ENCODE measurements at regions not wholly inside any gene's neighbourhood (a gene's known extent, or its start where the extent isn't known, plus 50 kb on each side); places are given as distances from the start of the nearest gene placed in this dataset.
"Not testable (repeated sequence)": the region's sequence is repeated elsewhere in the genome, so short reads cannot be mapped to it uniquely, and the experiment has no call there.

GRCh38 chr12:131627151-131628022, 83.5 kb upstream of the SFSWAP start:
- DNase-seq (ENCODE audit: low read depth in 2 of 2): not testable (repeated sequence)

- no peak for DNase-seq (ENCODE audit: low read depth in 2 of 2)
Measured at GRCh38 chr12:131628023-131628740, 82.7 kb upstream of the SFSWAP start.

GRCh38 chr12:131628766-131629448, 82.0 kb upstream of the SFSWAP start:
- no peak for DNase-seq (ENCODE audit: low read depth in 2 of 2)

GRCh38 chr12:131631230-131631629, 79.7 kb upstream of the SFSWAP start:
- DNase-seq (ENCODE audit: low read depth in 2 of 2): no peak

- not testable (repeated sequence) for DNase-seq (ENCODE audit: low read depth in 2 of 2)
Measured at GRCh38 chr12:131631889-131632651, 78.8 kb upstream of the SFSWAP start.

- not testable (repeated sequence) for DNase-seq (ENCODE audit: low read depth in 2 of 2)
Measured at GRCh38 chr12:131632652-131633023, 78.3 kb upstream of the SFSWAP start.

- not testable (repeated sequence) for DNase-seq (ENCODE audit: low read depth in 2 of 2)
Measured at GRCh38 chr12:131633610-131634009, 77.3 kb upstream of the SFSWAP start.

GRCh38 chr12:131634037-131634436, 76.9 kb upstream of the SFSWAP start:
- DNase-seq (ENCODE audit: low read depth in 2 of 2): no peak

GRCh38 chr12:131635012-131635411, 75.9 kb upstream of the SFSWAP start:
- not testable (repeated sequence) for DNase-seq (ENCODE audit: low read depth in 2 of 2)

GRCh38 chr12:131635491-131636122, 75.3 kb upstream of the SFSWAP start:
- DNase-seq (ENCODE audit: low read depth in 2 of 2): no peak

- DNase-seq (ENCODE audit: low read depth in 2 of 2): no peak
Measured at GRCh38 chr12:131636266-131636665, 74.6 kb upstream of the SFSWAP start.

- DNase-seq (ENCODE audit: low read depth in 2 of 2): no peak
Measured at GRCh38 chr12:131636940-131637750, 73.7 kb upstream of the SFSWAP start.

- no peak for DNase-seq (ENCODE audit: low read depth in 2 of 2)
Measured at GRCh38 chr12:131637986-131638385, 72.9 kb upstream of the SFSWAP start.

- no peak for DNase-seq (ENCODE audit: low read depth in 2 of 2)
Measured at GRCh38 chr12:131639270-131639940, 71.5 kb upstream of the SFSWAP start.

- DNase-seq (ENCODE audit: low read depth in 2 of 2): no peak
Measured at GRCh38 chr12:131640525-131640924, 70.4 kb upstream of the SFSWAP start.

GRCh38 chr12:131641315-131641714, 69.6 kb upstream of the SFSWAP start:
- no peak for DNase-seq (ENCODE audit: low read depth in 2 of 2)

GRCh38 chr12:131642101-131642540, 68.8 kb upstream of the SFSWAP start:
- no peak for DNase-seq (ENCODE audit: low read depth in 2 of 2)

GRCh38 chr12:131642771-131643170, 68.1 kb upstream of the SFSWAP start:
- no peak for DNase-seq (ENCODE audit: low read depth in 2 of 2)

GRCh38 chr12:131643631-131644452, 67.0 kb upstream of the SFSWAP start:
- DNase-seq (ENCODE audit: low read depth in 2 of 2): no peak

Measured in stimulated activated CD4-positive, alpha-beta T cell treated with anti-CD3 and anti-CD28 coated beads, Interleukin-12 subunit alpha, Interleukin-12 subunit beta, amount 100 ng/mL, for 24 hours (primary cell).